GM12865 (cell line): ENCODE measurements at regions not wholly inside any gene's neighbourhood (a gene's known extent, or its start where the extent isn't known, plus 50 kb on each side); places are given as distances from the start of the nearest gene placed in this dataset.

ENCODE experiments used
- DNase-seq: peaks from one replicate; pipeline ENCODE4 v3.0.0; 2010; ENCODE audit warnings: low read depth
- H3K4me3 ChIP-seq: 2 replicates; pipeline ENCODE4 v1.5.1; 2011; ENCODE audit warnings: mild to moderate bottlenecking, low read depth, low read length, control low read depth
- TF ChIP-seq, protein P1 (sequence below): IDR thresholded peaks from 2 replicates; pipeline ENCODE4 v1.5.1; 2011; ENCODE audit warnings: low read length, control low read depth, low read depth, inconsistent platforms; ENCODE audit not compliant: insufficient read depth; ENCODE audit errors: missing control alignments

DNA sequence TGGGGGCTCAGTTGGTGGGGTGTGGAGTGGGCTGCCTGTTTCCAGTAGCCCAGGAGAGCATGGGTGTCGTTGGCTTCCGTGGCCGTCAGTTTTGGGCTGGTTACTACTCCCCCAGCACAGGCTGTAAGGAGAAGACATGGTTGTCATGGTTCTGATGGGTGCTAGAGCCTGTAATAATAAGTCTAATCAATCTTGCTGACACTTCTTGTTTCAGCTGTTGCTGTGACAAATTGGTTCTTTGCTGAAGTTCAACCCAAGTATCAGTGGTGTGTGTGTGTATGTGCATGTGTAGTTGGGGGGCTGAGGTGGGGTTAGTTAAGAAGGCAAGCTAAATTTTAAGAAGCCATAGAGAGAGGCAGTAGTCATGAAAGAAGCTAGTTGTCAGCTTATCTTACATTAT lies 61.3 kb upstream of the DBX1 start:
- DNase-seq, result no peak
- TF ChIP-seq, protein P1, sequence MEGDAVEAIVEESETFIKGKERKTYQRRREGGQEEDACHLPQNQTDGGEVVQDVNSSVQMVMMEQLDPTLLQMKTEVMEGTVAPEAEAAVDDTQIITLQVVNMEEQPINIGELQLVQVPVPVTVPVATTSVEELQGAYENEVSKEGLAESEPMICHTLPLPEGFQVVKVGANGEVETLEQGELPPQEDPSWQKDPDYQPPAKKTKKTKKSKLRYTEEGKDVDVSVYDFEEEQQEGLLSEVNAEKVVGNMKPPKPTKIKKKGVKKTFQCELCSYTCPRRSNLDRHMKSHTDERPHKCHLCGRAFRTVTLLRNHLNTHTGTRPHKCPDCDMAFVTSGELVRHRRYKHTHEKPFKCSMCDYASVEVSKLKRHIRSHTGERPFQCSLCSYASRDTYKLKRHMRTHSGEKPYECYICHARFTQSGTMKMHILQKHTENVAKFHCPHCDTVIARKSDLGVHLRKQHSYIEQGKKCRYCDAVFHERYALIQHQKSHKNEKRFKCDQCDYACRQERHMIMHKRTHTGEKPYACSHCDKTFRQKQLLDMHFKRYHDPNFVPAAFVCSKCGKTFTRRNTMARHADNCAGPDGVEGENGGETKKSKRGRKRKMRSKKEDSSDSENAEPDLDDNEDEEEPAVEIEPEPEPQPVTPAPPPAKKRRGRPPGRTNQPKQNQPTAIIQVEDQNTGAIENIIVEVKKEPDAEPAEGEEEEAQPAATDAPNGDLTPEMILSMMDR, result no peak
- H3K4me3 ChIP-seq, result no peak overlapping the region

DNA sequence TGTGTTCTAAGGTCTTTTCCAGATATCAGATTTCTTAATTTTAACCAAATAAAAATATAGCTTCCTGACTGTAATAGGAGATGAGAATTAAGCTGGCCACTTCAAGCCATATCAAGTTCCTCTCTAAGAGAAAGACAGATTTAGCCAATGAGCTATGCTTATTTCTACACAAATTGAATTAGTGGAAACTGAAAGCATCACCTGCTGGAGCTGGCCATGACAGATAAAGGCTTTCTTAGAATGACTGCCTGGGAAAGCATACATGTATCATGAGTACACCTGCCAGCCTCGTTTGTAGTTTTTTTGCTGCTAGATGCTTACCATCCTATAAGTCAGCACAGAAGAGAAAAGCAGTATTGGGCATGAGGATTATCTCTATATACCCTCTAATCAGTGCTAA lies 53.5 kb upstream of the DBX1 start:
- TF ChIP-seq, protein P1, result no peak
- peak; percentile 28 for DNase-seq
- H3K4me3 ChIP-seq, result no peak overlapping the region

DNA sequence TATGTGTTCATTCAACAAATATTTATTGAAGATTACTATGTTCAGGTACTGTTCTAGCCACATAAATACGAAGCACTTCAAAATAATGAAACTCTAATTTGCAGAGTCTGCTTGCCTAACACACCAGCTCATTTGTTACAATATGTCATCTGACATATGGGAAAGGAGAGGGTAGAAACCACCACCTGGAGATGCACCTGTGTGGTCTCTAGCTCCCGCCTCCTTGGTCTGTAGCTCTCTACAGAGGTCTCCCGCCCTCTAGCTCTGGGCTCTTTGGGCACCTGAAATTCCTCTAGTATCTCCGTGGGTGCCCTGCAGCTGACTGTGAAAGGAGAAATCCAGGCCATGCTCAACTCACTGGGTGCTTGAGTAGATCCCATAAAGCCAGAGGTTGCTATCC lies 51.4 kb upstream of the DBX1 start:
- TF ChIP-seq, protein P1, result no peak
- H3K4me3 ChIP-seq, result no peak overlapping the region
- no peak for DNase-seq
